Osteocyte (in vitro differentiated cells): ENCODE measurements at regions not wholly inside any gene's neighbourhood (a gene's known extent, or its start where the extent isn't known, plus 50 kb on each side); places are given as distances from the start of the nearest gene placed in this dataset.
"Not testable (repeated sequence)": the region's sequence is repeated elsewhere in the genome, so short reads cannot be mapped to it uniquely, and the experiment has no call there.

Experiments
- DNase-seq: peaks from one replicate; pipeline ENCODE4 v3.0.0; 2021; ENCODE audit warnings: mixed read lengths; ENCODE audit not compliant: unreplicated experiment; ENCODE audit errors: extremely low spot score
- H3K27ac Mint-ChIP-seq: one replicate; pipeline ENCODE4 v1.8.0; 2021; ENCODE audit warnings: mild to moderate bottlenecking, mixed read lengths; ENCODE audit not compliant: unreplicated experiment
- H3K27me3 Mint-ChIP-seq: one replicate; pipeline ENCODE4 v1.8.0; 2021; ENCODE audit warnings: mixed read lengths; ENCODE audit not compliant: unreplicated experiment
- H3K36me3 Mint-ChIP-seq: one replicate; pipeline ENCODE4 v1.8.0; 2021; ENCODE audit warnings: mixed read lengths; ENCODE audit not compliant: unreplicated experiment
- H3K4me1 Mint-ChIP-seq: one replicate; pipeline ENCODE4 v1.8.0; 2021; ENCODE audit warnings: mixed read lengths; ENCODE audit not compliant: unreplicated experiment
- H3K4me3 Mint-ChIP-seq: one replicate; pipeline ENCODE4 v1.8.0; 2021; ENCODE audit warnings: mild to moderate bottlenecking, moderate library complexity, mixed read lengths; ENCODE audit not compliant: unreplicated experiment
- H3K9me3 Mint-ChIP-seq: one replicate; pipeline ENCODE4 v1.8.0; 2021; ENCODE audit warnings: mixed read lengths; ENCODE audit not compliant: unreplicated experiment

DNA sequence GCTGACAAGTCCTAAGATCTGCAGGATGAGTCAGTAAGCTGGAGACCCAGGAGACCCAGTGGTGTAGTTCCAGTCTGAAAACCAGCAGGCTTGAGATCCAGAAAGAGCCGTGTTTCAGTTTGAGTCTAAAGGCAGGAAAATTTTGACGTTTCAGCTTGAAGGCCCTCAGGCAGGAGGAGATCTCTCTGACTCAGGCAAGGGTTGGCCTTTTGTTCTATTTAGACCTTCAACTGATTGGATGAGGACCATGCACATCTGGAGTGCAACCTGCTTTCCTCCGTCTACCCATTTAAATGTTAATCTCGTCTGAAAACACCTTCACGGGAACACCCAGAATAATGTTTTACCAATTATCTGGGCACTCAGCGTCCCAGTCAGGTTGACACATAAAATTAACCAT lies 69.5 kb downstream of the NPIPA7 start:
- H3K27me3 Mint-ChIP-seq, H3K4me3 Mint-ChIP-seq, H3K4me1 Mint-ChIP-seq, H3K36me3 Mint-ChIP-seq, H3K27ac Mint-ChIP-seq, H3K9me3 Mint-ChIP-seq, DNase-seq: not testable (repeated sequence)

DNA sequence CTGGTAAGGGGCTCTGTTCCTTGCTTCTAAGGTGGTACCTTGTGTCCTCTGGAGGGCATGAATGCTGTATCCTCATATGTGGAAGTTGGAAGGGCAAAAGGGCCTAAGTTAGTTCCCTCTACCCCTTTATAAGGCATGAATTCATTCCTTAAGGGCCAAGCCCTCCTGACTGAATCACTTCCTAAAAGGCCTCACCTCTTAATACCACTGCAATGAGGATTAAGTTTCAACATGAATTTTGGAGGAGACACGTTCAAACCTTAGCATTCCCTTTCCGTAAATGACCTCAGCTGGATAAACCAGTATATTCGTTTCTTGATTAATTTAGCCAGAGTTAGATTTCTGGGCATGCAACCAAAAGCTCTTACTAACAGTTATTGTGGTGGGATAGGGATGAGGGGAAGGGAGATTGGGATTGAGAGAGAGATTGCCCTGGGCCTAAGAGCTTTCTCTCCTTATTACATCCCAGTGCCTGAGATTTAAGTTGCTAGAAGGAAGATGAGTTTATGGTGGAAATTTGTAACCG lies 70.8 kb downstream of the NPIPA7 start:
- not testable (repeated sequence) for H3K36me3 Mint-ChIP-seq, H3K27ac Mint-ChIP-seq, H3K27me3 Mint-ChIP-seq, H3K4me3 Mint-ChIP-seq, DNase-seq, H3K4me1 Mint-ChIP-seq, H3K9me3 Mint-ChIP-seq

DNA sequence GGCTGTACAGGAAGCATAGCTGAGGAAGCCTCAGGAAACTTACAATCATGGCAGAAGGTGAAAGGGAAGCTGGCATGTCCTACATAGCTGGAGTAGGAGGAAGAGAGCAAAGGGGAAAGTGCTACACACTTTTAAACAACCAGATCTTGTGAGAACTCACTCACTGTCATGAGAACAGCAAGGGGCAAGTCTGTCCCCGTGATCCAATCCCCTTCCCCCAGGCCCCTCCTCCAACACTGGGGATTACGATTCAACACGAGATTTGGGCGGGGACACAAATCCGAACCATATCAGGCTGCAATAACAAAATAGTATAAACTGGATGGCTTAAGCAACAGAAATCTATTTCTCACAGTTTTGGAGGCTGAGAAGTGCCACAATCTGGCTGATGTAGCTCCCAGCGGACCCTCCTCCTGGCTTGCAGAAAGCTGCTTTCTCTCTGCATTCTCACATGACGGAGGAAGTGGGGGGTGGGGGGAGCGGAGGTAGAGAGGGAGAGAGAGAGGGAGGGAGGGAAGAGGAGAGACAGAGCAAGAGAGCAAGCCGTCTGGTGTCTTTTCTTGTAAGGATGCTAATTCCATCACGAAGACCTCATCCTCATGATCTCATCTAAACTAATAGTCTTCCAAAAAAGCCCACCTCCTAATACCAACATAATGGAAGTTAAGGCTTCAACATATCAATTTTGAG lies 72.9 kb downstream of the NPIPA7 start:
- not testable (repeated sequence) for H3K4me1 Mint-ChIP-seq, H3K36me3 Mint-ChIP-seq, H3K4me3 Mint-ChIP-seq, H3K9me3 Mint-ChIP-seq, H3K27me3 Mint-ChIP-seq, H3K27ac Mint-ChIP-seq, DNase-seq

DNA sequence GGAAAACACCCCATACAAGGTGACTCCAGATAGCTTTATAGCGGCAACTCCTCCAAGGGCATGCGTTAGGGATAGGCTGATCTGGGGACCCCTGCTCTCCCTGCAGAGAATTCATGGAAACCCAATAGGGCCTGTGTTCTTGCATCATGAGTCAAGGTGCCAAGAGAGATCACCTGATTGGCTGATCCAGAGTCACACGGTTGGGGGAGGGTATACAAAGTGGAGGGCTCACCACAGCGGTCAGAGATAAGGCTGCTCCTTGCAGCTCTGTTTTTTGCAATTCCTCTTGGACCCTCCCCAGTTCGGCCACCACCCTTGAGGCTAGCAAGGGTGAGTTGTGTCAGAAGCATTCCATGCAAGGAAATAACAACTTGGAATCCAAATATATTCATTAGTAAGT lies 79.6 kb downstream of the NPIPA7 start:
- H3K9me3 Mint-ChIP-seq, H3K4me3 Mint-ChIP-seq: not testable (repeated sequence)

DNA sequence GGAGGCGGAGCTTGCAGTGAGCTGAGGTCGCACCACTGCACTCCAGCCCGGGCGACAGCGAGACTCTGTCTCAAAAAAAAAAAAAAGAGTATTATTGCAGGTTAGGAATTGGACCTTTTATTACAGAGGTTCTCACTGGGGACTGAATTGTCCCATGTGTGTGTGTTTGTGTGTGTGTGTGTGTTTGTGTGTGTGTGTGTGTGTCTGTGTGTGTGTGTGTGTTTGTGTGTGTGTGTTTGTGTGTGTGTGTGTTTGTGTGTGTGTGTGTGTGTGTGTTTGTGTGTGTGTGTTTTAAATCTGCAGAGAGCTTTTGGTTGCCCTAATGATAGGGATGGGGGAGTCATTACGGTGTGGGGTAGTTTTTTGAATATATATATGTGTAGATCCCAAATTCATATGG lies 84.9 kb downstream of the NPIPA7 start:
- H3K27me3 Mint-ChIP-seq, DNase-seq, H3K36me3 Mint-ChIP-seq, H3K4me1 Mint-ChIP-seq, H3K4me3 Mint-ChIP-seq, H3K27ac Mint-ChIP-seq, H3K9me3 Mint-ChIP-seq: not testable (repeated sequence)

More for the DNA sequence above, 79.6 kb downstream of the NPIPA7 start:
- not testable (repeated sequence) for H3K36me3 Mint-ChIP-seq, H3K27ac Mint-ChIP-seq, H3K27me3 Mint-ChIP-seq, H3K4me1 Mint-ChIP-seq, DNase-seq

DNA sequence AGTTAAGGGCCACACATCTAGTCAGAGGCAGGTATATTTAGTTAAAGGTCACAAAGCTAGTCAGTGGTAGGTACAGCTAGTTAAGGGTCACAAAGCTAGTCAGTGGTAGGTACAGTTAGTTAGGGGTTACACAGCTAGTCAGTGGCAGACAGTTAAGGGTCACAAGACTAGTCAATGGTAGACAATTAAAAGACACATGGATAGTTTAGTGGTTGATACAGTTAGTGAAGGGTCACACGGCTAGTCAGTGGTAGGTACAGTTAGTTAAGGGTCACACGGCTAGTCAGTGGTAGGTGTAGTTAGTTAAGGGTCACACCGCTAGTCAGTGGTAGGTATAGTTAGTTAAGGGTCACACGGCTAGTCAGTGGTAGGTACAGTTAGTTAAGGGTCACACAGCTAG lies 110.0 kb downstream of the NPIPA7 start:
- not testable (repeated sequence) for DNase-seq, H3K4me1 Mint-ChIP-seq, H3K4me3 Mint-ChIP-seq, H3K27ac Mint-ChIP-seq, H3K9me3 Mint-ChIP-seq, H3K27me3 Mint-ChIP-seq, H3K36me3 Mint-ChIP-seq

DNA sequence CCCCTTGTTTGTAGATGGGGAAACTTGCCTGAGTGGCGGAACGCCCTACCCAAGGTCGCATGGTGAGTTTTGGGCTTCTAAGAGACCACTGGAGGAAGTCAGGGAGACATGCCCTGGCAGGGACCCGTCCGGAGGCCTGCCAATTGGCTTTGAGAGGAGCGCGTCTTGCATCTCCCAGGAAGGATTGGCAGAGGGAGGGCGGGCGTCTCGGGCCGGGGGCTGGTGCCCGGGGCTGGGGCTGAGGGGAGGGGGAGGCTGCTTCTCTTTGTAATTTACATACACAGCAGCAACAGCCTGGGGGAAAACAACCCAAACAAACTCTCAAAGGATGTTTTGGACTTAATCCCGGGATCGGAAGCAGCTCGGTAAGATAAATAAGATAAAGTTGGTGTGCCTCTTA lies 110.5 kb downstream of the NPIPA7 start:
- not testable (repeated sequence) for H3K4me3 Mint-ChIP-seq, H3K27me3 Mint-ChIP-seq, DNase-seq, H3K27ac Mint-ChIP-seq, H3K9me3 Mint-ChIP-seq, H3K4me1 Mint-ChIP-seq, H3K36me3 Mint-ChIP-seq

DNA sequence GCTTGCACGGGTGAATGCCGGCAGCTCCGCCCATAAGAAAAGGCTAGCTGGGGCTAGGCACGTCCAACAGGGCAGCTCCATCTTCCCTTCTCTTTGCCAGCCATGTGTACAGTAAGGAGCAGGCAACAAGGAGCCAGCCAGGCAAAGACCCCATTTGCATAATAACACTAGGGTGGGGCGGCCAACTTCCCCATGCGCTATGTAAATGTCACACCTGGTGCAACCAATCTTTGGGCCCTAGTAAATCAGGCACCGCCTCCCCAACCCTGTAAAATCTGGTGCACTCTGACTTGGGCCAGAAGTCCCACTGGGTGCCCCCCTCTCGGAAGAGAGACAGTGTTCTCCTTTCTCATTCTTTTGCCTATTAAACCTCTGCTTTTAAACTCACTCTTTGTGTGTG lies 115.2 kb downstream of the NPIPA7 start:
- H3K36me3 Mint-ChIP-seq = not testable (repeated sequence)

DNA sequence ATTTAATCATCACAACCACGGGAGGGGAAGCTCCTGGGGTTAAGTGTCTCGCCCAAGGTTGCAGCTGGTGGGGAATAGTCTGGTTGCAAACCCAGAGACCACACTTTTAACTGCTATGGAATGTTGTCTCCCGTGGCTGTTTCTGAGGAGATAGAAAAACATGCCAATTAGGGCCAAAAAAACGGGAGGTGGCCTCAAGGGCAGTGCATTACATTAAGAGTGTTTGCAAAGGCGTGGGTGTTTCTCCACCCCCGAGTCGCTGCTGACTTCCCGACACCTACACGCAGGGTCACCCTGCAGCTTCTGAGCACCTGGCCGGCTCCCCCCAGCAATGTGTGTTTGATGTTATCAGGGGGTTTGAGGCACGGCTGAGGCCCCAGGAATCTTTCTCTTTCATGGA lies 116.1 kb downstream of the NPIPA7 start:
- H3K4me1 Mint-ChIP-seq, H3K27ac Mint-ChIP-seq, H3K4me3 Mint-ChIP-seq, DNase-seq, H3K27me3 Mint-ChIP-seq, H3K36me3 Mint-ChIP-seq, H3K9me3 Mint-ChIP-seq: not testable (repeated sequence)

More for the DNA sequence above, 115.2 kb downstream of the NPIPA7 start:
- not testable (repeated sequence) for H3K27ac Mint-ChIP-seq, DNase-seq, H3K27me3 Mint-ChIP-seq, H3K4me3 Mint-ChIP-seq, H3K9me3 Mint-ChIP-seq, H3K4me1 Mint-ChIP-seq

DNA sequence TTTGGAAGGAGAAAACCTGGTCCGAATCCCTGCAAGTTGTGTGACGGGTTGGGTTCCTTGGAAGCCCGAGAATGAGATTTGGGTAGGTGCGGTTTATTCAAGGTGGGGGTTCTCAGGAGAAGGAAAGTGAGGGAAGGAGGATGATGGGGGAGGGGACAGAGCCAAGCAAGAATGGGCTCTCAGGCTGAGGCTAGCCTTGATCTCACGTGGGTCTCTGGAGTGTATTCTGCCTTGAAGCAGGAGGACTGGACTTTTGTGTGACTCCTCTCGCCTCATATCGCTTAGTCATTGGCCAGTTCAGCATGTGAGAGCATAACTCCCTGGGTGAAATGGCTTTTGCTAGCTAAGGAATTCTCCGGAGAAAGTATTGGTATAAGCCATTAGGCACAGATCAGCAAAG lies 120.9 kb downstream of the NPIPA7 start:
- H3K9me3 Mint-ChIP-seq, H3K4me1 Mint-ChIP-seq, H3K27ac Mint-ChIP-seq, H3K36me3 Mint-ChIP-seq, H3K27me3 Mint-ChIP-seq, H3K4me3 Mint-ChIP-seq, DNase-seq: not testable (repeated sequence)

DNA sequence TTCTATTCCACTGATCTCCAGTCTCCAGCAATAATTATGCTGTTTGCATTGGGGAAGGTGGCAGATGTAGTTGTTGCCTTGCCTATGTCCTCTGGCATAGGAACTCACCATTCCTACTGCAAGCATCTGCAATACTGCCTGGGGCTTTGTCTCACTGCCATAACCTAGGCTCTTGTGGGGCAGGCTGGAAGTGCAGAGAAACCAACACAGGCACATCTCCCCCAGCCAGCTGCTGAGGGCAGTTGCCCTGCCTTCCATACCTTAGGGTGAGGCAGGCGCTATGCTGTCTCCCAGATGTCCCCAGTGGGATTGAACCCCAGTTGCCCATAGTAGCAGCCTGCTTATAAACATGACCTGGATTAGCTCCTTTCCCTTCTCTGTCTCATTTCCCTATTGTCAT lies 128.1 kb downstream of the NPIPA7 start:
- H3K27ac Mint-ChIP-seq, H3K4me1 Mint-ChIP-seq, H3K36me3 Mint-ChIP-seq, H3K4me3 Mint-ChIP-seq, H3K9me3 Mint-ChIP-seq, DNase-seq, H3K27me3 Mint-ChIP-seq: not testable (repeated sequence)

DNA sequence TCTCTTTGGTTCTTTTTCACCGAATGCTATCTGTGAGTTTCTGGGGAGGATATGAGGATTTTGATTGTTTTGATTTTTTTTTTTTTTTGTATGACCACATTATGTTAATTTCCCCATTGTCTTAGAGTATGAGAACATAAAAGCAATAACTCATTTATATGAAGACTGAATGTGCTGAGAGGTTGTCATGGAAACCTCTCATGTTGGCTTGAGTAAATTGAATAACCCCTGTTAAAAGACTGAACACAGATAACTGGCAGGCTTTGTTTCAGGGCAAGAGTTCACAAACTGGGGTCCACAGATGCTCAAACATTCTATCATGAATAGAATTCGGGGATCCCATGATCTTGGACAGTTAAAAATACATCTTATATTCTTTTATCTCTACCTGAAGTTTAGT lies 129.4 kb downstream of the NPIPA7 start:
- not testable (repeated sequence) for H3K36me3 Mint-ChIP-seq, H3K27me3 Mint-ChIP-seq, H3K9me3 Mint-ChIP-seq, DNase-seq, H3K27ac Mint-ChIP-seq, H3K4me1 Mint-ChIP-seq, H3K4me3 Mint-ChIP-seq

DNA sequence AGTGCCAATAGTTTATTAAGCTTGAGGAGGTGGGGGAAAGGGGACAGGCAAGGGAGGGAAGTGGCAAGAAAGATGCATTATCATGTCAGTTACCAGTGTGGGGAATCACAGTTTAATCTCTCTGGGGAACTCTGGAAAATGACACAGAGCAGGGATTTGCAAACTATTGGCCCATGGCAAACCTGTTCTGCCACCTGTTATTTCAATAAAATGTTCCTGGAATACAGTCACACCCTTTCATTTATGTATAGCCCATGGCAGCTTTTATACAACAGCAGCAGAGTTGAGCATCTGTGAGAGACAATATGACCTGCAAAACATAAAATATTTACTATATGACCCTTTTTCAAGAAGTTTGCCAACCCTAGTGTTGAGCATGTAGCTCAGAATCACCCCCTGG lies 140.5 kb downstream of the NPIPA7 start:
- H3K27me3 Mint-ChIP-seq, H3K4me1 Mint-ChIP-seq, H3K27ac Mint-ChIP-seq, H3K4me3 Mint-ChIP-seq, DNase-seq, H3K36me3 Mint-ChIP-seq, H3K9me3 Mint-ChIP-seq: not testable (repeated sequence)
